Smooth muscle cell (in vitro differentiated cells): ENCODE measurements at regions not wholly inside any gene's neighbourhood (a gene's known extent, or its start where the extent isn't known, plus 50 kb on each side); places are given as distances from the start of the nearest gene placed in this dataset. TPM values are rescaled to one million over a fixed set of nuclear protein-coding genes. Genes with fewer than 3 reads are reported as not detected.
"Not testable (repeated sequence)": the region's sequence is repeated elsewhere in the genome, so short reads cannot be mapped to it uniquely, and the experiment has no call there.

Experiments used
- DNase-seq: peaks from one replicate; lab custom pipeline; 2025; ENCODE audit not compliant: unreplicated experiment; lab: John Stamatoyannopoulos, UW
- H2AFZ ChIP-seq: fragments of 200-600 bp; sonication (generic); 2 replicates; pipeline ENCODE4 v1.6.0; 2016; ENCODE audit warnings: antibody characterized with exemption, low read depth, mild to moderate bottlenecking
- H3F3A ChIP-seq: fragments of 200-600 bp; sonication (generic); 2 replicates; pipeline ENCODE4 v1.6.0; 2017; ENCODE audit warnings: antibody characterized with exemption, low read depth
- H3K27ac ChIP-seq: fragments of 200-600 bp; sonication (generic); 2 replicates; pipeline ENCODE4 v1.5.1; 2016; ENCODE audit warnings: low read depth, mild to moderate bottlenecking
- H3K27me3 ChIP-seq: fragments of 200-600 bp; sonication (generic); 2 replicates; pipeline ENCODE4 v1.6.1; 2016; ENCODE audit warnings: low read depth, mild to moderate bottlenecking
- H3K36me3 ChIP-seq: fragments of 200-600 bp; sonication (generic); 2 replicates; pipeline ENCODE4 v1.5.1; 2016; ENCODE audit warnings: low read depth
- H3K4me1 ChIP-seq: fragments of 200-600 bp; sonication (generic); 2 replicates; pipeline ENCODE4 v1.5.1; 2016; ENCODE audit warnings: low read depth
- H3K4me2 ChIP-seq: fragments of 200-600 bp; sonication (generic); 2 replicates; pipeline ENCODE4 v1.6.0; 2016; ENCODE audit warnings: mild to moderate bottlenecking
- H3K4me3 ChIP-seq: fragments of 200-600 bp; sonication (generic); 2 replicates; pipeline ENCODE4 v1.5.1; 2016; ENCODE audit warnings: mild to moderate bottlenecking
- H3K79me2 ChIP-seq: fragments of 200-600 bp; sonication (generic); 2 replicates; pipeline ENCODE4 v1.6.0; 2016; ENCODE audit warnings: low read depth, mild to moderate bottlenecking
- H3K9ac ChIP-seq: fragments of 200-600 bp; sonication (generic); 2 replicates; pipeline ENCODE4 v1.6.0; 2016; ENCODE audit warnings: low read depth
- H3K9me3 ChIP-seq: fragments of 200-600 bp; sonication (generic); replicated peaks from 2 replicates; pipeline ENCODE4 v1.5.1; 2016; ENCODE audit warnings: low read depth
- H4K20me1 ChIP-seq: fragments of 200-600 bp; sonication (generic); 2 replicates; pipeline ENCODE4 v1.6.0; 2016; ENCODE audit warnings: low read depth
- WGBS: methylation state at CpG from one replicate; pipeline ENCODE4 v1.1.7; 2016; ENCODE audit warnings: low lambda C conversion rate; 5-methylcytosine and 5-hydroxymethylcytosine counted together
- small RNA-seq: library from RNA; depleted of rRNA; stranded (forward); fragments of <200 nt; gene quantifications from one replicate; pipeline ENCODE3, GENCODE V24; 2014
- TF ChIP-seq, protein P1 (sequence below): fragments of 200-600 bp; sonication (generic); IDR thresholded peaks from 2 replicates; pipeline ENCODE4 v1.5.1; 2017; ENCODE audit warnings: borderline replicate concordance, mild to moderate bottlenecking, antibody characterized with exemption; ENCODE audit not compliant: insufficient read depth, poor library complexity, severe bottlenecking

- no peak overlapping the region for H3K4me3 ChIP-seq
- no peak overlapping the region for H3K9ac ChIP-seq
- H2AFZ ChIP-seq, result no peak overlapping the region
- H3K79me2 ChIP-seq, result no peaks in the 10 kb centered on the region
- 88% methylated on average over 3 of the region's 3 CpGs for WGBS
- DNase-seq, result no peak
- H3K4me1 ChIP-seq, result no peaks in the 10 kb centered on the region
- no peaks in the 10 kb centered on the region for H3F3A ChIP-seq
- no peaks in the 10 kb centered on the region for H3K27me3 ChIP-seq
- TF ChIP-seq, protein P1, sequence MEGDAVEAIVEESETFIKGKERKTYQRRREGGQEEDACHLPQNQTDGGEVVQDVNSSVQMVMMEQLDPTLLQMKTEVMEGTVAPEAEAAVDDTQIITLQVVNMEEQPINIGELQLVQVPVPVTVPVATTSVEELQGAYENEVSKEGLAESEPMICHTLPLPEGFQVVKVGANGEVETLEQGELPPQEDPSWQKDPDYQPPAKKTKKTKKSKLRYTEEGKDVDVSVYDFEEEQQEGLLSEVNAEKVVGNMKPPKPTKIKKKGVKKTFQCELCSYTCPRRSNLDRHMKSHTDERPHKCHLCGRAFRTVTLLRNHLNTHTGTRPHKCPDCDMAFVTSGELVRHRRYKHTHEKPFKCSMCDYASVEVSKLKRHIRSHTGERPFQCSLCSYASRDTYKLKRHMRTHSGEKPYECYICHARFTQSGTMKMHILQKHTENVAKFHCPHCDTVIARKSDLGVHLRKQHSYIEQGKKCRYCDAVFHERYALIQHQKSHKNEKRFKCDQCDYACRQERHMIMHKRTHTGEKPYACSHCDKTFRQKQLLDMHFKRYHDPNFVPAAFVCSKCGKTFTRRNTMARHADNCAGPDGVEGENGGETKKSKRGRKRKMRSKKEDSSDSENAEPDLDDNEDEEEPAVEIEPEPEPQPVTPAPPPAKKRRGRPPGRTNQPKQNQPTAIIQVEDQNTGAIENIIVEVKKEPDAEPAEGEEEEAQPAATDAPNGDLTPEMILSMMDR, result no peak
- no peaks in the 10 kb centered on the region for H3K36me3 ChIP-seq
- H3K9me3 ChIP-seq, result no peaks in the 10 kb centered on the region
- H3K4me2 ChIP-seq, result no peak overlapping the region
- H3K27ac ChIP-seq, result no peak overlapping the region
- H4K20me1 ChIP-seq, result no peaks in the 10 kb centered on the region
Measured at GRCh38 chr7:65809982-65810288, 62.9 kb upstream of the VKORC1L1 start.

DNA sequence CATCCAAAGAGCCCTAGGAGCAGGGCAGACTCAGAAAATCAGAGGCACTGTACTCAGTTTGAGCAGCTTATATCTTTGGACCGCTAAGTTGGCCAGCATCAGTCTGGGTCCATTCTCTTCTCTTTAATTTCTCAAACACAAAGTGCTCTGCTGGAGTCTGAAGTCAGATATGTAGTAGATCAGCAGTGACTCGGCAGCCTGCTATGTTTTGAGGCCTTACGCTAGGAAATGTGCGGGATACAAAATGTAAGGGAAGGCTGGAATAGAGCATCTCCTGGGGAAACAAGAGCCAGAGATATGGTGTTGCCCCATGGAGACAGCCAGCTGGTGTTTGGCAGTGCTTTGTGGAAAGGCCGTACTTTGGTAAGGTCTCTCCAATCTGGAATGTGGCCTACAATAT lies 60.6 kb upstream of the VKORC1L1 start:
- Histone ChIP-seq H3K79me2 (no peaks in the 10 kb centered on the region), H3K9ac (no peak overlapping the region), H4K20me1 (no peaks in the 10 kb centered on the region), H3K27me3 (no peaks in the 10 kb centered on the region), H3K4me1 (no peaks in the 10 kb centered on the region), H2AFZ (no peak overlapping the region), H3K4me2 (no peak overlapping the region), H3F3A (no peaks in the 10 kb centered on the region), H3K27ac (no peak overlapping the region), H3K9me3 (no peaks in the 10 kb centered on the region), H3K4me3 (no peak overlapping the region), H3K36me3 (no peaks in the 10 kb centered on the region)
- DNase-seq, result no peak
- 78% methylated on average over 5 of the region's 5 CpGs for WGBS
- TF ChIP-seq, protein P1, result no peak

- not testable (repeated sequence) for H3K79me2 ChIP-seq, H2AFZ ChIP-seq, H3K36me3 ChIP-seq, H3K4me3 ChIP-seq, H3K9me3 ChIP-seq, H3K4me1 ChIP-seq, DNase-seq, H3K27me3 ChIP-seq, H3K27ac ChIP-seq, H4K20me1 ChIP-seq, H3F3A ChIP-seq, H3K4me2 ChIP-seq, H3K9ac ChIP-seq
- 89% methylated on average over 3 of the region's 3 CpGs for WGBS
Measured at GRCh38 chr7:65814556-65815167, 58.2 kb upstream of the VKORC1L1 start.

DNA sequence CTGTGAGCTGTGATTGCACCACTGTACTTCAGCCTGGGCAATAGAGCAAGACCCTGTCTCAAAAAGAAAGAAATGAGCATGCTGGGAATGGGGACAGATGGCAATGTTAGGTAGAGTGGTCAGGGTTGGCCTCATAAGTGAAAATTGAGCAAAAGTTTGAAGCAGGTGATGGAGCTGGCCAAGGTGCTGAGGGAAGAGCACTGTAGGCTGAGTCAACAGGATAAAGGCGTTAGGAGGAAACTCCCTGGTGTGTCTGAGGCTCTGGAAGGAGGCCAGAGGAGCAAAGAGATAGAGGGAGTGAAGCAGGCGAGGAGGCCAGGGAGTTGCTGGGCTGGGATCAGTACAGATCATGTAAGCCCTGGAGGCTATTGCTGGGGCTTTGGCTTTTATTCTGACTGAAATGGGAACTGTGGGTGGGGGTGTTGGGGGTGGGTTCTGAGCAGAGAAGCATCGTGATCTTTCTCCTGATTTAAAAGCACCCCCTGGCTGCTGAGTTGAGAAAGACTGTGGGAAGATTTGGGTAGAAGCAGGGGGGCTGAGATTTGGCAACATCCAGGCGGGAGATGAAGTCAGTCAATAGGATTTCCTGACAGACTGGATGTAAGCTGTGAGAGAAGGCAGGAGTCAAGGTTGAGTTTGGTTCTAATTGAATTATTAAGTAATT lies 52.5 kb upstream of the VKORC1L1 start:
- no peaks in the 10 kb centered on the region for H3K79me2 ChIP-seq
- H3K27ac ChIP-seq, result no peak overlapping the region
- H3K9ac ChIP-seq, result no peak overlapping the region
- WGBS, result 55% methylated on average over 4 of the region's 4 CpGs
- no peak for DNase-seq
- no peaks in the 10 kb centered on the region for H3F3A ChIP-seq
- H3K4me1 ChIP-seq, result no peaks in the 10 kb centered on the region
- TF ChIP-seq, protein P1, result no peak
- no peaks in the 10 kb centered on the region for H4K20me1 ChIP-seq
- H2AFZ ChIP-seq, result no peak overlapping the region
- H3K4me3 ChIP-seq, result no peak overlapping the region
- H3K36me3 ChIP-seq, result no peaks in the 10 kb centered on the region
- H3K4me2 ChIP-seq, result no peak overlapping the region
- no peaks in the 10 kb centered on the region for H3K9me3 ChIP-seq
- H3K27me3 ChIP-seq, result no peaks in the 10 kb centered on the region

Small RNA genes in the stretch of these regions (small RNA-seq; reads per million reads assigned to genes)
- gene AC114501.1, result not detected
- not detected for gene RNU6-912P
- not detected for gene SNORA15B-2
- not detected for gene SNORA22
